SU-DHL-6 (cell line): ENCODE measurements at regions not wholly inside any gene's neighbourhood (a gene's known extent, or its start where the extent isn't known, plus 50 kb on each side); places are given as distances from the start of the nearest gene placed in this dataset.

Experiments
- CTCF ChIP-seq: fragments of 200-600 bp; sonication (generic); IDR thresholded peaks from one replicate; pipeline ENCODE4 v1.5.1; 2017; ENCODE audit warnings: antibody characterized with exemption, mild to moderate bottlenecking, low read length, moderate library complexity; ENCODE audit not compliant: insufficient read depth, poor library complexity, severe bottlenecking
- EZH2phosphoT487 ChIP-seq: fragments of 200-600 bp; sonication (generic), shearing (Covaris generic); conservative IDR thresholded peaks from 2 replicates; pipeline ENCODE4 v1.6.1; 2018; ENCODE audit warnings: mild to moderate bottlenecking, antibody characterized with exemption, low read length, moderate library complexity, mixed read lengths

GRCh38 chr6:133637436-133637835 is 251.5 kb upstream of the TCF21 start:
- no peak for TF ChIP-seq CTCF
- no peak for TF ChIP-seq EZH2phosphoT487
